GM12878 (cell line): ENCODE measurements at regions not wholly inside any gene's neighbourhood (a gene's known extent, or its start where the extent isn't known, plus 50 kb on each side); places are given as distances from the start of the nearest gene placed in this dataset.

Source experiments
- ATAC-seq: fragments of 200-7000 bp; cut with Tn5 transposase; 3 replicates; pipeline ENCODE4 v1.9.1; 2020; ENCODE audit warnings: mild to moderate bottlenecking, moderate library complexity
- BruUV-seq: library from RNA; stranded (reverse); fragments of 400-500 nt; replicated peaks from 2 replicates; lab custom pipeline; 2021; lab: Mats Ljungman, UMichigan
- CTCF ChIA-PET: fragments of 300-600 bp; sonication (Branson Sonifier 250); formaldehyde crosslinking; extraction: SDS; loops from one replicate; lab custom pipeline; 2021; ENCODE audit warnings: inconsistent platforms; lab: Yijun Ruan, JAX
- POLR2A ChIA-PET: fragments of 350-600 bp; formaldehyde crosslinking; extraction: SDS; loops from one replicate; lab custom pipeline; 2021; ENCODE audit warnings: inconsistent platforms; lab: Charles Lee
- RAD21 ChIA-PET: fragments of 300-600 bp; sonication (Branson Sonifier 250); formaldehyde crosslinking; loops from one replicate; lab custom pipeline; 2023; ENCODE audit warnings: antibody characterized with exemption; ENCODE audit not compliant: unreplicated experiment; lab: Charles Lee
- SMC1A ChIA-PET: fragments of 300-600 bp; sonication (Branson Sonifier 250); formaldehyde crosslinking; loops from one replicate; lab custom pipeline; 2023; ENCODE audit not compliant: unreplicated experiment, uncharacterized antibody; lab: Charles Lee
- DNase-seq: peaks from one replicate; pipeline ENCODE4 v3.0.0-alpha.2; 2011; ENCODE audit warnings: low read depth, low spot score
- FAIRE-seq: peaks from 3 replicates; lab custom pipeline; 2011; peaks lifted over from hg19 to GRCh38; lab: Jason Lieb, UNC
- H2AFZ ChIP-seq: 2 replicates; pipeline ENCODE4 v1.6.0; 2011; ENCODE audit warnings: low read depth, low read length, control low read depth; ENCODE audit not compliant: control insufficient read depth
- H3K27ac ChIP-seq: 2 replicates; pipeline ENCODE4 v1.5.1; 2011; ENCODE audit warnings: control low read depth; ENCODE audit not compliant: control insufficient read depth, insufficient read depth
- H3K27me3 ChIP-seq, 2 experiments: replicated peaks in 1 of 2; 2 replicates each; pipeline versions ENCODE4 v1.6.0 to v1.6.1; 2011; ENCODE audit warnings: low read length in 1 of 2; ENCODE audit not compliant: control insufficient read depth in 2 of 2, insufficient read depth in 2 of 2
- H3K36me3 ChIP-seq, 2 experiments: 2 replicates each; pipeline ENCODE4 v1.5.1; 2011; ENCODE audit warnings: low read length in 1 of 2; ENCODE audit not compliant: control insufficient read depth in 2 of 2, insufficient read depth in 2 of 2
- H3K4me1 ChIP-seq: 2 replicates; pipeline ENCODE4 v1.6.1; 2011; ENCODE audit warnings: mild to moderate bottlenecking, low read length, moderate library complexity, mixed read lengths; ENCODE audit not compliant: control insufficient read depth, insufficient read depth
- H3K4me2 ChIP-seq: 2 replicates; pipeline ENCODE4 v1.6.0; 2011; ENCODE audit warnings: control low read depth; ENCODE audit not compliant: control insufficient read depth, insufficient read depth
- H3K4me3 ChIP-seq: fragments of 200-600 bp; sonication (generic); 2 replicates; pipeline ENCODE4 v1.5.1; 2016
- H3K79me2 ChIP-seq: 2 replicates; pipeline ENCODE4 v1.6.0; 2011; ENCODE audit warnings: low read length; ENCODE audit not compliant: control insufficient read depth, insufficient read depth
- H3K9ac ChIP-seq: 2 replicates; pipeline ENCODE4 v1.8.0; 2011; ENCODE audit warnings: low read length, control low read depth, mixed read lengths; ENCODE audit not compliant: control insufficient read depth, insufficient read depth
- H3K9me3 ChIP-seq: replicated peaks from 3 replicates; pipeline ENCODE4 v1.5.1; 2011; ENCODE audit warnings: mild to moderate bottlenecking, low read length; ENCODE audit not compliant: control insufficient read depth, insufficient read depth
- H4K20me1 ChIP-seq: 2 replicates; pipeline ENCODE4 v1.6.0; 2011; ENCODE audit not compliant: control insufficient read depth, insufficient read depth
- BACH1 ChIP-seq: fragments of 450-650 bp; IDR thresholded peaks from 2 replicates; pipeline ENCODE4 v1.6.1; 2017; ENCODE audit warnings: mild to moderate bottlenecking, borderline replicate concordance
- HDAC2 ChIP-seq: fragments of 200-600 bp; sonication (generic); IDR thresholded peaks from 2 replicates; pipeline ENCODE4 v1.6.1; 2017
- POU2F2 ChIP-seq: IDR thresholded peaks from 3 replicates; pipeline ENCODE4 v1.6.1; 2011; ENCODE audit warnings: low read depth, mild to moderate bottlenecking, low read length, borderline replicate concordance
- RUNX3 ChIP-seq: IDR thresholded peaks from 2 replicates; pipeline ENCODE4 v1.6.1; 2012; ENCODE audit warnings: low read length, inconsistent platforms
- SIX5 ChIP-seq: IDR thresholded peaks from 2 replicates; pipeline ENCODE4 v1.6.1; 2011; ENCODE audit warnings: mild to moderate bottlenecking, low read depth, low read length, moderate library complexity; ENCODE audit not compliant: severe bottlenecking
- ZNF592 ChIP-seq: fragments of 450-650 bp; IDR thresholded peaks from 2 replicates; pipeline ENCODE4 v1.6.1; 2017; ENCODE audit warnings: mild to moderate bottlenecking, moderate library complexity
- WGBS: methylation state at CpG from one replicate; pipeline ENCODE4 v1.1.6; 2016; ENCODE audit warnings: low lambda C conversion rate; ENCODE audit not compliant: insufficient replicate concordance, insufficient coverage; ENCODE audit errors: missing lambda C conversion rate; 5-methylcytosine and 5-hydroxymethylcytosine counted together
- in situ Hi-C: fragments of 300-500 bp; cut with MboI; formaldehyde crosslinking; loops from 9 replicates; pipeline ENCODE4 v1.14.3; 2018; ENCODE audit warnings: mixed read lengths
- intact Hi-C: fragments of 100-400 bp; cut with micrococcal nuclease; formaldehyde crosslinking; loops from one replicate; pipeline ENCODE4 v1.14.2; 2022; ENCODE audit not compliant: unreplicated experiment

- ChIA-PET SMC1A (interaction anchor here (1.0 kb wide), 1 partner anchor 27 kb away, joined by 3 read pairs; no protein-coding TSS in a partner anchor), RAD21 (no interaction called here)
- H3K9me3 ChIP-seq = no peaks in the 10 kb centered on the region
- no peaks in the 10 kb centered on the region for H4K20me1 ChIP-seq
- H2AFZ ChIP-seq = no peak overlapping the region
- in situ Hi-C loops = no loop called here
- H3K4me2 ChIP-seq = no peak overlapping the region
- H3K79me2 ChIP-seq = no peaks in the 10 kb centered on the region
- ATAC-seq = 0 out of 3 replicates have a peak, but pooled peaks have one; percentile 37
- TF ChIP-seq HDAC2 (no peak), BACH1 (no peak), POU2F2 (no peak), SIX5 (no peak)
- TF ChIP-seq, all 136 proteins: peak for 0
- intact Hi-C loops = no loop called here
- POLR2A ChIA-PET = no interaction called here
- BruUV-seq = no TSS peak
- DNase-seq = no peak
- Histone ChIP-seq H3K36me3 (no peaks in the 10 kb centered on the region), H3K4me3 (no peak overlapping the region), H3K27me3 (no peaks in the 10 kb centered on the region), H3K9ac (no peak overlapping the region), H3K27ac (no peak overlapping the region), H3K4me1 (no peaks in the 10 kb centered on the region)
- CTCF ChIA-PET = no interaction called here
- WGBS = 59% methylated on average over 3 of the region's 3 CpGs
- FAIRE-seq = no peak
These were observed 159.1 kb downstream of the CHRM3 start for GRCh38 chr1:239545466-239545865.

GRCh38 chr1:239547987-239548386, 161.6 kb downstream of the CHRM3 start:
- ChIA-PET SMC1A (no interaction called here), POLR2A (no interaction called here)
- intact Hi-C loops (no loop called here), in situ Hi-C loops (no loop called here)
- Histone ChIP-seq H3K4me2 (no peak overlapping the region), H4K20me1 (no peaks in the 10 kb centered on the region), H3K36me3 (no peaks in the 10 kb centered on the region), H3K27ac (no peak overlapping the region), H3K9me3 (no peaks in the 10 kb centered on the region)
- no peak for FAIRE-seq
- 95% methylated on average over 2 of the region's 2 CpGs for WGBS
- peak; percentile 32; the same call in 1 of the 2 replicates for TF ChIP-seq RUNX3
- TF ChIP-seq ZNF592 = no peak
- TF ChIP-seq, all 136 proteins: peak for 1
- ChIA-PET CTCF (no interaction called here), RAD21 (no interaction called here)
- H3K4me3 ChIP-seq = no peak overlapping the region
- H3K27me3 ChIP-seq = no peaks in the 10 kb centered on the region
- BruUV-seq = no TSS peak
- H3K79me2 ChIP-seq = no peaks in the 10 kb centered on the region
- no peak overlapping the region for H3K9ac ChIP-seq
- no peaks in the 10 kb centered on the region for H3K4me1 ChIP-seq
- no peak overlapping the region for H2AFZ ChIP-seq
- ATAC-seq (peak; percentile 76), DNase-seq (no peak)
